Stimulated activated CD8-positive, alpha-beta memory T cell treated with anti-CD3 and anti-CD28 coated beads, Interleukin-15, amount 100 ng/mL, for 48 hours (primary cell): ENCODE measurements at regions not wholly inside any gene's neighbourhood (a gene's known extent, or its start where the extent isn't known, plus 50 kb on each side); places are given as distances from the start of the nearest gene placed in this dataset.
"Not testable (repeated sequence)": the region's sequence is repeated elsewhere in the genome, so short reads cannot be mapped to it uniquely, and the experiment has no call there.

Experiments
- DNase-seq, 2 donors: peaks; one replicate each; pipeline ENCODE4 v3.0.0-alpha.2; 2020; ENCODE audit warnings: low read depth in 2 of 2

- no peak for DNase-seq
These were observed 80.2 kb upstream of the SULF2 start for GRCh38 chr20:47865451-47865850.

DNA sequence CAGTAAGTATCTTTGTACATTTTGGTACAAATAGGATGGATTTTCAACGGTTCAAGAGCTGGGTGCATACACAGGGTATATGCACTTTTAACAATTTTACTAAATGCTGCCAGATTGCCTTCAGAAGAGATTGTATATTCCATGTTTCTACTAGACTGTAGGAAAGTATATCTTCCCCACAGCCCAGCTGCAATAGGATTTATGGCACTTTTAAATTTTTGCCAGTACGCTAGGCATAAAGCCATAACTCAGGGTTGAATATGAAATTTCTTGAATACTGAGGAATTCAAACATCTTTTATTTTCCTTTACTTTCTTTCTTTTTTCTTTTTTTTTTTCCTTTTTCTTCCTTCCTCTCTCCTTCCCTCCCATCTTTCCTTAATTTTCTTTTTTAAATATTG lies 78.7 kb upstream of the SULF2 start:
- DNase-seq, result no peak

DNA sequence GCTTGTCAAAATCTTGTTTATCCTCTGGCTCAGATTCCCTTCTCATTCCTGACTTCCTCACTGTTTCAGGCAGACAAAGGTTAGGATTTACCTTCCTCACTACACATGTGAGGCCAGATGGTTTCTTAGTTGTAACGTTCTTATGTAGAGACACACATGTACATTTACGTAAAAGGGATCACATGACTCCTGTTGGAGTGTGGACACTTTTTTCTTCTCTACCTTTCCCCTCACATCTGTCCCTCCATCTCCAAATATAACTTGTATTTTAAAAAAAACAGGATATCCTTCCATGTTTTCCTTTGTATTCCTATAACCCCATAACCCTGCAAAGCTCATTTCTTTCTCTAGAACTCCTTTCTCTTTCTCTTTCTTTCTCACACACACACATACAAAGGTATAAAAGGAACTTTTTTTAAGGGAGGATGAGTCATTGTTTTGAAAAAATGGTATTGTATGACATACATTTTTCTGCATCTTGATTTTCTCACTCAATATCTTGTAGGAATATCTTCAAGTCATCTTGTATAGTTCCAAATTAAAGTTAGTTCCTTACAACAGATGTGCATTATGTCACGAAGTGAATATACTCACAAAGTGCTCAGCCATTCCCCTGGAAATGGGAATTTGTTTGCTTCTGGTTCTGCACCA lies 78.2 kb upstream of the SULF2 start:
- no peak for DNase-seq

DNA sequence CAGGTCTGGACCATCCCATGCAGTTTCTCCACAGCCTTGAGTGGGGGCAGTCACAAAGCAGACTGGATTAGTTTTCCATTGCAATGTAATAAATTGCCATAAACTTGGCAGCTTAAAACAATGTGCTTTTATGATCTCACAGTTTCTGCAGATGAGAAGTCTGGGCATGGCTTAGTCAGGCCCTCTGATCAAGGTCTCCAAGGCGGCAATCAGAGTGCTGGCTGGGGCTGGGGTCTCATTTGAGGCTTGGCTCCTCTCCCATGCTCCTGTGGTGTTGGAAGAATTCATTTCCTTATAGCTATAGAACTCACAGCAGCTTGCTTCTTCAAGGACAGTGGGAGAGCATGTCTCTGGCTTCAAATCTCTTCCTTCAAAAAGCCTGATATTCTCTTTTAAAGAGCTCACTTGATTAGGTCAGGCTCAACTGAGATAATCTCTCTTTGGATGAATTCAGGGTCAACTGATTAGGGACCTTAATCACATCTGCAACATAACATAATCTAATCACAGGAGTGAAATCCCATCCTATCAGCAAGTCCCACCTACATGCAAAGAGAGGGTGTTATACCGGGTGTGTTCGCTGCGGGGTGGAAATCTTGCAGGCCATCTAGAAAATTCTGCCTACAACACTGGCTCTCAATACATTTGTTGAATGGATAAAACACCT lies 77.4 kb upstream of the SULF2 start:
- no peak for DNase-seq

- no peak for DNase-seq
These were observed 75.8 kb upstream of the SULF2 start for GRCh38 chr20:47861116-47861515.

GRCh38 chr20:47860049-47860830 lies 75.0 kb upstream of the SULF2 start:
- DNase-seq, result no peak

DNA sequence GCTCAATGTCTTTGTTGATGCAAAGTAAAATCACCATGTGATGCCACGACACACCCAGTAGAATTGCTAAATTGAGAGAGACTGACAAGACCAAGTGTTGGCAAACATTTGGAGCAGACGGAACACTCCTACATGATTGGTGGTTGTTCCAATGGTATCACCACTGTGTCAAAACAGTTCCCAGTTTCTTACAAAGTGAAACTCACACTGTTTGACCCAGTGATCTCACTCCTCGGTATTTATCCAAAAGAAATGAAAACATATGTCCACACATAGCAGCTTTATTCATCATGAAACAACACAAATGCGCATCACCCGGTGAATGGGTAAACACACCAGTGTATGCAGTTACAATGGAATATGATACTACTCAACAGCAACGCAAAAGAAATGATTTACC lies 74.0 kb upstream of the SULF2 start:
- no peak for DNase-seq

DNA sequence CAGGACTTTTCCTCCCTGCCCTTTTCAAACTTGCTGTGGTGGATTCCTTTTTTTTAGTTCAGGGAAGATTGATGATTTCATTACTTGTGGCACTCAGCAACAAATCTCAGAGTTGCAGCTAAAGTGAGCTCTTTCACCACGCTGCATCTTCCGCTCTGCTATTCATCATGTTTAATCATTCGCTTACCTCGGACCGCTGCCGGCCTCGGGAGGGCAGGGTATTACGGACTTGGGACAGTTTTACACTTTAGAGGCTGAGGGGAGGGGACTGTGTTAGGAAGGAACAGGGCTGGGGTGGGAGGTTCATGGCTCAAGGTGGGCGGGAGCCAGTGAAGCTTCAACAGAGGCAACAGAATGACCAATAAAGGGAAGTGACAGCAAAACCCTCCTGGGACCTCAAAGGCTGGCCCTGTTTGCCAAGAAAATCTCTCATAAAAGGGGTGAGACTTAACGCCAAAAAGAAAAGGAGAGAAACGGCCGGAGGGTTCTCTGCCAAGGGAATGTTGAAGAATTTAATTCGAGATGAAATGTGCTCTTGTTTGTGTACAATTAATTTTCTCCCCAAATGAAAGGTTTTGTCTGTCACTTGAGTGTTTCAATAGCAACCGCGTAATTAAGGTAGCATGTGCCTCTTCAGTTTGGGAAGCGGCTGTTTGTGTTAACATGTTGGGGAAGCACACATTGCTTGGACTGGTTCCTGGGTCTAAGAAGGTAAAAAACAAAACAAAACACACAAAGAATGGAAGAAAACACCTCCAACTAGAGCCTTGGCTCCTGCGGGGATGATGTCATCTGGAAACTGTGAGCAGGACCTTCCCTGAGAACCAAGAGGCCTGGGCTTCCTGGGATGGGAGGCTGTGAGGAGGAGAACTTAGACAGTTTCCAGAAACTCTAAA lies 72.5 kb upstream of the SULF2 start:
- no peak for DNase-seq

- DNase-seq, result no peak
These were observed 71.9 kb upstream of the SULF2 start for GRCh38 chr20:47857187-47857568.

- DNase-seq, result no peak
These were observed 70.5 kb upstream of the SULF2 start for GRCh38 chr20:47855799-47856198.

DNA sequence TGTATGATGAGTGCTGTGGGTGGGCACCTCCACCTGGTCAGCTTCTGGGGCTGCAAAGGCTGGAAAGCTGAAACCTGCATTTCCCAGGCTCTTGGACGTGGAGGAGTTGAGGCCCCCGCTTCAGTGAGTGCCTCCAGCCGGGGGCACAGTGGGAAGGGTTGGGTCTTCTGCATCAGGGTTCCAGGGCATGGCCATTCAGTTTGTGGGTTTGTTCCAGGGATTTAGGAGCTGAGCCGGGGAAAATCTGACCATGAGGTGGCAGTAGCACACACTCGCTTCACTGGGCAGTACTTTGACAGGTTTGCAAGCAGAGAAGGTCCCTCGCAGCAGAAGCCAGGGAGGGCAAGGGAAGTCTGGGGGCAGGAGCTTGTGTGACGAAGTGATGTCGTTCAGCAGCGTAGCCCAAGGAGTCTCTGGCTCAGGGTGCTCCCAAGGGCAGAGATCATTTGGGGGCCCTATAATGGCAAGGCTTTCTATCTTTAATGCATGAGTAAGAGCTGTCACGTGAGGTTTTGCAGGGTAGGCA lies 69.5 kb upstream of the SULF2 start:
- no peak for DNase-seq

DNA sequence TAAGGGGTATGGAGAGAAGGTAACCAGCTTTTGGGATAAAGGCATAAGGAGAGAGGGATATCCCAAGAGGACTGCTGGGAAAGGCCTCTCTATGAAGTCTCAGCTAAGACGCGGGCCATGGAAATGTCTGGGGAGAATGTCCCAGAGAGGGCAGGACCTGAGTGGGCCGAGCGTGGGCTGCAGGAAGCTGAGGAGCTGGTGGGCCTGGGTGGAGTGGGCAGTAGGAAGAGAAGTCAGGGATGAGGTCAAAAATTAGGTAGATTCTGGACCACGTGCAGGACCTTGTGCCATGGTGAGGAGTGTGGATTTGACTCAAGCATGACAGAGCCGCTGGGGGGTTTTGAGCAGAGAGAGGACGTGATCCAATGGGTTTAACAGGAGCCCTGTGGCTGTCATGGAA lies 66.5 kb upstream of the SULF2 start:
- no peak for DNase-seq

DNA sequence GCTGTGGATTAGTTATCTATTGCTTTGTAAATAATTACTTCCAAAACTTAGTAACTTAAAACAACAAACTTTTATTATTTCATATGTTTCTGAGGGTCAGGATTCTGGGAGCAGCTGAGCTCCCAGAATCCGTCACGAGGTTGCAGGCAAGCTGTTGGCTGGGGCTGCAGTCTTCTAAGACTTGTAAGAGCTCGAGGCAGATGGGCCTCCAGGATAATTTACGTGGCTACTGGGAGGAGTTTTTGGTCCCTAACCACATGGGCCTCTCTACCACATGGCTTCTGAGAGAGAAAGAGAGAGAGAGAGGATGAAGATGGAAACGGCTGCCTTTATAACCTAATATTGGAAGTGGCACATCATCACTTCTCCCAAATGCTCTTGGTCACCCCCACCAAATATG lies 64.9 kb upstream of the SULF2 start:
- DNase-seq, result no peak

GRCh38 chr20:47849596-47849995 lies 64.3 kb upstream of the SULF2 start:
- no peak for DNase-seq

DNA sequence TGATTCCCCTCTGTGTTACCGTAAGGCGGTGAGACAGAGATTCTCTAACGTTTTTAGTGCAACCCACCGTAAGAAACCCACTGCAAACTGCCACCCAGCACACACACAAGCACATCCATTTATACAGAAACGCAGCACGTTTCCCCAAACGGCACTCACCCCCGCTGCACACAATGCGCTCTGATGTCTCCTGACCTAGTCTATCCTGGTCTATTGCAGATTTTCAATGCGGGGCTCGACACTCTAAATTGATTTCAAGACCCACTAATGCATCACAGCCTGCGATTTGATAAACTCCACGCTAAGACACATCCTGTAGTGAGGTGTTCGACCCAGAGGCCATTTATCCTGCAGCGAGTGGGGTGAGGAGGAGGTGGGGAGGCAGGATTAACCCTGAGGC lies 63.7 kb upstream of the SULF2 start:
- no peak for DNase-seq

DNA sequence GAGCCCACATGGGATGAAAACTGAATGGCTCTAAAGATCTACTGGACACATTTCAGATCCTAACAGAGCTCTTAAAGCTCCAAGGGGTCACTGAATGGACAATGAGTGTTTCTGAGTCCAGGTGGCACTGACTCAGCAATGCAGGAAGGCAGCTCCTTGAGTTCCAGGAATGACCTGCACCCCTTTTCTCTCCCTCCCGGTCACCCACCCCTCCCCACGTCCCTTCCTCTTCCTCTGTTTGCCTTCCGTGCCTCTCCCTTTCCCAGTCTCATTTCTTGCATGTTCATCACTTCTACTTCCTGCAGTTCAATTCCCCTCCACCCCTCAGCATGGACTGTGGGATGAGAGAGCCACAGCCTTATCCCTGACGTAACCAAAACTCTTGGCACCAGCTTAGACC lies 63.3 kb upstream of the SULF2 start:
- DNase-seq, result not testable (repeated sequence)

DNA sequence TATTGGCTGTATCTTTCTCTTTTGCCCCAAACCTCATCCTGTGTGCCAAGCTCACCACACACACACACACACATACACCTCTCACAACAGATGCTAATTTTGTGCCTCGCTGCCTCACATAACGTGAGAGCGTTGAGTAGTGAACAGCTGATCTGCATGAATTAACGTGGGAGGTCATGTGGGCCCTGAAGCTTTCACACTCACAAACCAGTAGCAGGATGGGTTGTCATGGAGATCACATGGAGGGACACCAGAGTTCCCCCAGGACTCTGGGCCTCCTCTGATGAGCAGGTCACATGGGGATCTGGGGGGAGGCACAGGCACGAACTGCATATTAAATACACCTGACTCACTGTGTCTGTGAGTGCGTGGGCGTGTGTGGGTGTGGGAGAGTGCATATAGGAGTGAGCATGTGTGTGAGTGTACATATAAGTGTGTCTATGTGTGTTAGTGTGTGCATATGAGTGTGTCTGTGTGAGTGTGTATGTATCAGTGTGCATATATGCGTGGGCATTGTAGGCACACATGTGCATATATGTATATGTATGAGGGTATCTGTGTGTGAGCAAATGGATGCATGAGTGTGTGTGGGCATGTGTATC lies 62.7 kb upstream of the SULF2 start:
- no peak for DNase-seq

DNA sequence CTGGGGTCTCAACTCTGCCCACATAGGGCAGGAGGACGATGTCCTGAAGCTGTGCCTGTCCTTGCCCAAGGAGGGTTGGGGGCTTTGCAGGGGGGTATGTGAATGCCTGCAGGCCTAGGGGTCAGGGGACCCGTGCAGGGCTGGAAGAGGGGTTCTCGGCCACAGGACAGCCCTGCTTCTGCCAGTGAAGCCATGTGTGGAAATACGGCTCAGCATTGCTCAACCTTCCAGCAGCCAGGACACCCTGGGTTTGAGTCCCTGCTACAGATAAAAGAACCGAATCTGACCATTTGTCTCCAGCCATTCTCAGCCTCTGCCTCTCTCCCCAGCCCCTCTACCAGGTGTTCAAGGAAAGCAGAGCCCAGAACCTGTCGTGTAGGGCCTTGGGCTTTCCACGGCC lies 61.9 kb upstream of the SULF2 start:
- not testable (repeated sequence) for DNase-seq

- DNase-seq, result not testable (repeated sequence)
These were observed 61.4 kb upstream of the SULF2 start for GRCh38 chr20:47846651-47847050.

- DNase-seq, result not testable (repeated sequence)
These were observed 60.2 kb upstream of the SULF2 start for GRCh38 chr20:47845382-47845977.

GRCh38 chr20:47844568-47844906 lies 59.3 kb upstream of the SULF2 start:
- not testable (repeated sequence) for DNase-seq
